Vagina (tissue), 2 donors: ENCODE measurements at regions not wholly inside any gene's neighbourhood (a gene's known extent, or its start where the extent isn't known, plus 50 kb on each side); places are given as distances from the start of the nearest gene placed in this dataset.

Source experiments
- DNase-seq, 2 donors: peaks; one replicate each; pipeline ENCODE4 v3.0.0-alpha.2; 2017; ENCODE audit errors: extremely low spot score in 2 of 2
- H3K27ac ChIP-seq: fragments of 200-600 bp; sonication (generic); one replicate; pipeline ENCODE4 v1.5.1; 2019
- H3K27me3 ChIP-seq: fragments of 200-600 bp; sonication (generic); one replicate; pipeline ENCODE4 v1.5.1; 2019
- H3K36me3 ChIP-seq, 2 donors: fragments of 200-600 bp; sonication (generic); one replicate each; pipeline ENCODE4 v1.5.1; 2017 to 2019
- H3K4me1 ChIP-seq: fragments of 200-600 bp; sonication (generic); one replicate; pipeline ENCODE4 v1.5.1; 2019
- H3K4me3 ChIP-seq, 2 donors: fragments of 200-600 bp; sonication (generic); 1 replicate in 1 of 2; 2 replicates in 1 of 2; pipeline ENCODE4 v1.5.1; 2016 to 2019
- H3K9me3 ChIP-seq: fragments of 200-600 bp; sonication (generic); one replicate; pipeline ENCODE4 v1.5.1; 2019
- CTCF ChIP-seq, 3 experiments: fragments of 450-650 bp in 2 of 3; fragments of 200-600 bp in 1 of 3; sonication (generic) in 1 of 3; IDR thresholded peaks; one replicate each; pipeline ENCODE4 v1.5.1; 2017 to 2019; ENCODE audit warnings: antibody characterized with exemption in 3 of 3, mild to moderate bottlenecking in 2 of 3, moderate library complexity in 2 of 3
- POLR2A ChIP-seq, 2 donors: fragments of 450-650 bp; IDR thresholded peaks; one replicate each; pipeline ENCODE4 v1.6.1; 2017; ENCODE audit warnings: antibody characterized with exemption in 2 of 2, mild to moderate bottlenecking in 2 of 2, moderate library complexity in 2 of 2
- POLR2AphosphoS5 ChIP-seq, 2 donors: sonication (generic); formaldehyde crosslinking; IDR thresholded peaks; one replicate each; pipeline ENCODE4 v1.9.0; 2017; ENCODE audit warnings: antibody characterized with exemption in 2 of 2, mild to moderate bottlenecking in 2 of 2, low read depth in 1 of 2; ENCODE audit not compliant: insufficient read depth in 1 of 2
- intact Hi-C: fragments of 100-400 bp; cut with DNase I; formaldehyde crosslinking; loops from one replicate; pipeline ENCODE4 v1.15.1; 2023

- Histone ChIP-seq H3K27ac (no peak overlapping the region), H3K4me3 (no peak overlapping the region), H3K4me1 (no peaks in the 10 kb centered on the region), H3K27me3 (no peaks in the 10 kb centered on the region), H3K36me3 (no peaks in the 10 kb centered on the region), H3K9me3 (no peaks in the 10 kb centered on the region)
- intact Hi-C loops: no loop called here
- DNase-seq: no peak
- TF ChIP-seq POLR2A (IDR thresholded peaks at IDR 0.05) (no peak), POLR2AphosphoS5 (IDR thresholded peaks at IDR 0.05; ENCODE audit: insufficient read depth in 1 of 2, low read depth in 1 of 2) (no peak), CTCF (IDR thresholded peaks at IDR 0.05) (no peak)
These were observed 790.5 kb upstream of the LRRC4C start for GRCh38 chr11:42249956-42250355.

- intact Hi-C loops: no loop called here
- Histone ChIP-seq H3K4me3 (no peak overlapping the region), H3K36me3 (no peaks in the 10 kb centered on the region), H3K9me3 (no peaks in the 10 kb centered on the region), H3K27me3 (no peaks in the 10 kb centered on the region), H3K4me1 (no peaks in the 10 kb centered on the region), H3K27ac (no peak overlapping the region)
- TF ChIP-seq CTCF (IDR thresholded peaks at IDR 0.05) (no peak), POLR2A (IDR thresholded peaks at IDR 0.05) (no peak), POLR2AphosphoS5 (IDR thresholded peaks at IDR 0.05; ENCODE audit: insufficient read depth in 1 of 2, low read depth in 1 of 2) (no peak)
- no peak for DNase-seq
These were observed 792.5 kb upstream of the LRRC4C start for GRCh38 chr11:42251984-42252383.

GRCh38 chr11:42253156-42253555 lies 793.7 kb upstream of the LRRC4C start:
- no peak for TF ChIP-seq CTCF (IDR thresholded peaks at IDR 0.05)
- no peak for TF ChIP-seq POLR2AphosphoS5 (IDR thresholded peaks at IDR 0.05; ENCODE audit: insufficient read depth in 1 of 2, low read depth in 1 of 2)
- no peak for TF ChIP-seq POLR2A (IDR thresholded peaks at IDR 0.05)
- H3K4me1 ChIP-seq: no peaks in the 10 kb centered on the region
- no peaks in the 10 kb centered on the region for H3K27me3 ChIP-seq
- H3K36me3 ChIP-seq: no peaks in the 10 kb centered on the region
- H3K27ac ChIP-seq: no peak overlapping the region
- intact Hi-C loops: no loop called here
- DNase-seq: no peak
- H3K4me3 ChIP-seq: no peak overlapping the region
- no peaks in the 10 kb centered on the region for H3K9me3 ChIP-seq

GRCh38 chr11:42255906-42256305 lies 796.5 kb upstream of the LRRC4C start:
- intact Hi-C loops: no loop called here
- no peak overlapping the region for H3K4me3 ChIP-seq
- H3K27ac ChIP-seq: no peak overlapping the region
- no peaks in the 10 kb centered on the region for H3K9me3 ChIP-seq
- H3K36me3 ChIP-seq: no peaks in the 10 kb centered on the region
- H3K27me3 ChIP-seq: no peaks in the 10 kb centered on the region
- DNase-seq: no peak
- H3K4me1 ChIP-seq: no peaks in the 10 kb centered on the region
- no peak for TF ChIP-seq POLR2AphosphoS5 (IDR thresholded peaks at IDR 0.05; ENCODE audit: insufficient read depth in 1 of 2, low read depth in 1 of 2)
- TF ChIP-seq POLR2A (IDR thresholded peaks at IDR 0.05): no peak
- TF ChIP-seq CTCF (IDR thresholded peaks at IDR 0.05): no peak

- no peak overlapping the region for H3K27ac ChIP-seq
- no peak overlapping the region for H3K4me3 ChIP-seq
- intact Hi-C loops: no loop called here
- H3K36me3 ChIP-seq: no peaks in the 10 kb centered on the region
- DNase-seq: no peak
- no peaks in the 10 kb centered on the region for H3K9me3 ChIP-seq
- no peaks in the 10 kb centered on the region for H3K27me3 ChIP-seq
- TF ChIP-seq POLR2A (IDR thresholded peaks at IDR 0.05): no peak
- no peak for TF ChIP-seq CTCF (IDR thresholded peaks at IDR 0.05)
- TF ChIP-seq POLR2AphosphoS5 (IDR thresholded peaks at IDR 0.05; ENCODE audit: insufficient read depth in 1 of 2, low read depth in 1 of 2): no peak
- no peaks in the 10 kb centered on the region for H3K4me1 ChIP-seq
These were observed 798.1 kb upstream of the LRRC4C start for GRCh38 chr11:42257534-42257933.
